ENCODE measurements at regions not wholly inside any gene's neighbourhood (a gene's known extent, or its start where the extent isn't known, plus 50 kb on each side); places are given as distances from the start of the nearest gene placed in this dataset.
"Not testable (repeated sequence)": the region's sequence is repeated elsewhere in the genome, so short reads cannot be mapped to it uniquely, and the experiment has no call there.

- H3K27me3 ChIP-seq (replicated peaks; ENCODE audit: control insufficient read depth, insufficient read depth, low read length): no peaks in the 10 kb centered on the region
- H3K4me3 ChIP-seq (replicated peaks; ENCODE audit: low read depth, low read length): no peak overlapping the region
- no peaks in the 10 kb centered on the region for H3K36me3 ChIP-seq (ENCODE audit: control insufficient read depth, insufficient read depth, low read length)
- no peak for DNase-seq (ENCODE audit: extremely low read depth, insufficient read length)
- TF ChIP-seq, protein P1, sequence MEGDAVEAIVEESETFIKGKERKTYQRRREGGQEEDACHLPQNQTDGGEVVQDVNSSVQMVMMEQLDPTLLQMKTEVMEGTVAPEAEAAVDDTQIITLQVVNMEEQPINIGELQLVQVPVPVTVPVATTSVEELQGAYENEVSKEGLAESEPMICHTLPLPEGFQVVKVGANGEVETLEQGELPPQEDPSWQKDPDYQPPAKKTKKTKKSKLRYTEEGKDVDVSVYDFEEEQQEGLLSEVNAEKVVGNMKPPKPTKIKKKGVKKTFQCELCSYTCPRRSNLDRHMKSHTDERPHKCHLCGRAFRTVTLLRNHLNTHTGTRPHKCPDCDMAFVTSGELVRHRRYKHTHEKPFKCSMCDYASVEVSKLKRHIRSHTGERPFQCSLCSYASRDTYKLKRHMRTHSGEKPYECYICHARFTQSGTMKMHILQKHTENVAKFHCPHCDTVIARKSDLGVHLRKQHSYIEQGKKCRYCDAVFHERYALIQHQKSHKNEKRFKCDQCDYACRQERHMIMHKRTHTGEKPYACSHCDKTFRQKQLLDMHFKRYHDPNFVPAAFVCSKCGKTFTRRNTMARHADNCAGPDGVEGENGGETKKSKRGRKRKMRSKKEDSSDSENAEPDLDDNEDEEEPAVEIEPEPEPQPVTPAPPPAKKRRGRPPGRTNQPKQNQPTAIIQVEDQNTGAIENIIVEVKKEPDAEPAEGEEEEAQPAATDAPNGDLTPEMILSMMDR (IDR thresholded peaks at IDR 0.05; ENCODE audit: insufficient read depth, low read length, poor library complexity, severe bottlenecking): no peak
Measured at GRCh38 chr7:24428676-24429075, 144.6 kb upstream of the PALS2 start.

GRCh38 chr7:24432677-24433076 is 140.6 kb upstream of the PALS2 start:
- Histone ChIP-seq H3K4me3 (replicated peaks; ENCODE audit: low read depth, low read length) (no peak overlapping the region), H3K36me3 (ENCODE audit: control insufficient read depth, insufficient read depth, low read length) (no peaks in the 10 kb centered on the region), H3K27me3 (replicated peaks; ENCODE audit: control insufficient read depth, insufficient read depth, low read length) (no peaks in the 10 kb centered on the region)
- TF ChIP-seq, protein P1 (IDR thresholded peaks at IDR 0.05; ENCODE audit: insufficient read depth, low read length, poor library complexity, severe bottlenecking): no peak
- no peak for DNase-seq (ENCODE audit: extremely low read depth, insufficient read length)

- H3K4me3 ChIP-seq (replicated peaks; ENCODE audit: low read depth, low read length): no peak overlapping the region
- no peak for DNase-seq (ENCODE audit: extremely low read depth, insufficient read length)
- TF ChIP-seq, protein P1 (IDR thresholded peaks at IDR 0.05; ENCODE audit: insufficient read depth, low read length, poor library complexity, severe bottlenecking): no peak
- no peaks in the 10 kb centered on the region for H3K27me3 ChIP-seq (replicated peaks; ENCODE audit: control insufficient read depth, insufficient read depth, low read length)
- no peaks in the 10 kb centered on the region for H3K36me3 ChIP-seq (ENCODE audit: control insufficient read depth, insufficient read depth, low read length)
Measured at GRCh38 chr7:24434972-24435371, 138.3 kb upstream of the PALS2 start.

GRCh38 chr7:24436131-24436920 is 136.9 kb upstream of the PALS2 start:
- no peak overlapping the region for H3K4me3 ChIP-seq (replicated peaks; ENCODE audit: low read depth, low read length)
- H3K36me3 ChIP-seq (ENCODE audit: control insufficient read depth, insufficient read depth, low read length): no peaks in the 10 kb centered on the region
- TF ChIP-seq, protein P1 (IDR thresholded peaks at IDR 0.05; ENCODE audit: insufficient read depth, low read length, poor library complexity, severe bottlenecking): no peak
- no peaks in the 10 kb centered on the region for H3K27me3 ChIP-seq (replicated peaks; ENCODE audit: control insufficient read depth, insufficient read depth, low read length)
- DNase-seq (ENCODE audit: extremely low read depth, insufficient read length): no peak

DNA sequence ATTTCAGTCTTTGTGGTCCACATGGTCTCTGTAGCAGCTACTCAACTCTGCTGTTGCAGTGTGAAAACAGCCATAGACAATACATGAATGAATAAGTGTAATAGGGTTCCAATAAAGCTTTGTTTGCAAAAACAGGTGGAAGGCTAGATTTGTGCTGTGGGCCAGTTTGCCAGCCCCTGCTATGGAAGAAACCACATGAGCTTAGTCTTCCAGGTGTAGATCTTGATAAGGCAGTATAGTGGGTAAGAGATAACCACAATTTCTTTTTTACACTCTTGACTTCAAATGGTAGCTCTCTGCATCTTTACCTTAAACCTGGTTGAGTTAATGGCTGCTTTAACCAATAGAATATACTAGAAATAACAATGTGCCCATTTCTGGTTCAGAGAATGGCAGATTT is 135.0 kb upstream of the PALS2 start:
- DNase-seq (ENCODE audit: extremely low read depth, insufficient read length): no peak
- Histone ChIP-seq H3K27me3 (replicated peaks; ENCODE audit: control insufficient read depth, insufficient read depth, low read length) (no peaks in the 10 kb centered on the region), H3K4me3 (replicated peaks; ENCODE audit: low read depth, low read length) (no peak overlapping the region), H3K36me3 (ENCODE audit: control insufficient read depth, insufficient read depth, low read length) (no peaks in the 10 kb centered on the region)
- TF ChIP-seq, protein P1 (IDR thresholded peaks at IDR 0.05; ENCODE audit: insufficient read depth, low read length, poor library complexity, severe bottlenecking): no peak

DNA sequence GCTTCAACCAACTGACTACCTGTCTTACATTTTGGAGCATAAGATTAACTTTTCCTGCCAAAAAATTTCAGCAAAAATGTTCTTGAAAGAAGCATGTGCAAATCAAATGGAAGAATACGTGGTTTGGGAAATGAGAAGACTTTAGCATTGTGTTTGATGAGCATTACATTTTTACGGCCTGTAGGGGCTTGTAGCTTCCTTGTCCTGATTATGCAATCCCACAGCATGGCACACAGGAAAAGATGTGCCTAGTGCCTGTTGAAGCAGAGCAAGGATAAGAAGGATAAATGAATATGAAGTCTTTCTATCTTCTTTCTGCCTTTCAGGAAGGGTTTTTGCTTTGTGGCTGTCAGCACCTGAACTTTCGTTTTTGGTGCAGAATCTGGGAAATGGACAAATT is 134.1 kb upstream of the PALS2 start:
- DNase-seq (ENCODE audit: extremely low read depth, insufficient read length); H3K4me3 ChIP-seq (replicated peaks; ENCODE audit: low read depth, low read length); H3K27me3 ChIP-seq (replicated peaks; ENCODE audit: control insufficient read depth, insufficient read depth, low read length); H3K36me3 ChIP-seq (ENCODE audit: control insufficient read depth, insufficient read depth, low read length): not testable (repeated sequence)

All from GM06990 (cell line).